Breast epithelium (tissue), 4 donors: ENCODE measurements at regions not wholly inside any gene's neighbourhood (a gene's known extent, or its start where the extent isn't known, plus 50 kb on each side); places are given as distances from the start of the nearest gene placed in this dataset.

ENCODE experiments used
- DNase-seq, 2 donors: peaks; one replicate each; pipeline ENCODE4 v3.0.0-alpha.2; 2019; ENCODE audit warnings: low spot score in 2 of 2
- H3K27ac ChIP-seq, 2 donors: fragments of 200-600 bp; sonication (generic) in 1 of 2; one replicate each; pipeline ENCODE4 v1.5.1; 2016 to 2019; ENCODE audit warnings: mild to moderate bottlenecking in 1 of 2
- H3K27me3 ChIP-seq, 2 donors: fragments of 200-600 bp; sonication (generic) in 1 of 2; one replicate each; pipeline versions ENCODE4 v1.5.1 to v1.6.0; 2017 to 2019; ENCODE audit warnings: control low read depth in 1 of 2, mild to moderate bottlenecking in 1 of 2
- H3K36me3 ChIP-seq: fragments of 200-600 bp; one replicate; pipeline ENCODE4 v1.5.1; 2019
- H3K4me1 ChIP-seq, 2 donors: fragments of 200-600 bp; sonication (generic); one replicate each; pipeline ENCODE4 v1.5.1; 2016 to 2019; ENCODE audit warnings: control low read depth in 1 of 2
- H3K4me3 ChIP-seq, 3 donors: fragments of 200-600 bp; sonication (generic); 1 replicate in 2 of 3; 2 replicates in 1 of 3; pipeline ENCODE4 v1.5.1; 2016 to 2019; ENCODE audit warnings: mild to moderate bottlenecking in 3 of 3, moderate library complexity in 2 of 3
- H3K9me3 ChIP-seq, 2 donors: fragments of 200-600 bp; sonication (generic) in 1 of 2; one replicate each; pipeline ENCODE4 v1.5.1; 2016 to 2019; ENCODE audit warnings: control low read depth in 1 of 2
- CTCF ChIP-seq, 3 donors: fragments of 450-650 bp; IDR thresholded peaks; one replicate each; pipeline ENCODE4 v1.5.1; 2016 to 2017; ENCODE audit warnings: antibody characterized with exemption in 3 of 3, mild to moderate bottlenecking in 3 of 3, moderate library complexity in 3 of 3
- POLR2A ChIP-seq: fragments of 450-650 bp; IDR thresholded peaks from one replicate; pipeline ENCODE4 v1.6.1; 2016; ENCODE audit warnings: antibody characterized with exemption, mild to moderate bottlenecking, moderate library complexity
- POLR2AphosphoS5 ChIP-seq, 3 donors: sonication (generic); formaldehyde crosslinking; IDR thresholded peaks; one replicate each; pipeline ENCODE4 v1.6.1; 2017; ENCODE audit warnings: antibody characterized with exemption in 3 of 3
- intact Hi-C: fragments of 100-400 bp; cut with DNase I; formaldehyde crosslinking; loops from one replicate; pipeline ENCODE4 v1.15.1; 2023; ENCODE audit warnings: low total_unique reads

GRCh38 chr11:93940395-93940794 is 80.8 kb upstream of the HEPHL1 start:
- Histone ChIP-seq H3K27me3 (no peaks in the 10 kb centered on the region), H3K4me3 (no peak overlapping the region), H3K9me3 (no peaks in the 10 kb centered on the region), H3K27ac (no peak overlapping the region), H3K36me3 (no peaks in the 10 kb centered on the region), H3K4me1 (no peaks in the 10 kb centered on the region)
- intact Hi-C loops = no loop called here
- no peak for DNase-seq
- TF ChIP-seq CTCF (IDR thresholded peaks at IDR 0.05) (no peak), POLR2AphosphoS5 (IDR thresholded peaks at IDR 0.05) (no peak), POLR2A (no peak)

GRCh38 chr11:93942176-93942575 is 79.0 kb upstream of the HEPHL1 start:
- no peaks in the 10 kb centered on the region for H3K36me3 ChIP-seq
- H3K4me1 ChIP-seq = no peaks in the 10 kb centered on the region
- intact Hi-C loops = no loop called here
- no peak for DNase-seq
- TF ChIP-seq CTCF (IDR thresholded peaks at IDR 0.05) (no peak), POLR2AphosphoS5 (IDR thresholded peaks at IDR 0.05) (no peak), POLR2A (no peak)
- no peaks in the 10 kb centered on the region for H3K27me3 ChIP-seq
- no peaks in the 10 kb centered on the region for H3K9me3 ChIP-seq
- no peak overlapping the region for H3K27ac ChIP-seq
- H3K4me3 ChIP-seq = no peak overlapping the region

- Histone ChIP-seq H3K27me3 (no peaks in the 10 kb centered on the region), H3K9me3 (no peaks in the 10 kb centered on the region), H3K36me3 (no peaks in the 10 kb centered on the region), H3K4me3 (no peak overlapping the region), H3K27ac (no peak overlapping the region), H3K4me1 (no peaks in the 10 kb centered on the region)
- DNase-seq = no peak
- TF ChIP-seq CTCF (IDR thresholded peaks at IDR 0.05) (no peak), POLR2A (no peak), POLR2AphosphoS5 (IDR thresholded peaks at IDR 0.05) (no peak)
- intact Hi-C loops = no loop called here
Measured at GRCh38 chr11:93945596-93945995, 75.6 kb upstream of the HEPHL1 start.

GRCh38 chr11:93952082-93952780 is 68.9 kb upstream of the HEPHL1 start:
- no peak overlapping the region for H3K4me3 ChIP-seq
- no peaks in the 10 kb centered on the region for H3K9me3 ChIP-seq
- no peak overlapping the region for H3K27ac ChIP-seq
- H3K4me1 ChIP-seq = no peaks in the 10 kb centered on the region
- no peaks in the 10 kb centered on the region for H3K27me3 ChIP-seq
- intact Hi-C loops = no loop called here
- DNase-seq = no peak
- TF ChIP-seq CTCF (IDR thresholded peaks at IDR 0.05) (no peak), POLR2AphosphoS5 (IDR thresholded peaks at IDR 0.05) (no peak), POLR2A (no peak)
- no peaks in the 10 kb centered on the region for H3K36me3 ChIP-seq

GRCh38 chr11:93957397-93957952 is 63.7 kb upstream of the HEPHL1 start:
- DNase-seq = no peak
- no peaks in the 10 kb centered on the region for H3K27me3 ChIP-seq
- H3K4me3 ChIP-seq = no peak overlapping the region
- no peaks in the 10 kb centered on the region for H3K36me3 ChIP-seq
- H3K27ac ChIP-seq = no peak overlapping the region
- intact Hi-C loops = no loop called here
- no peaks in the 10 kb centered on the region for H3K4me1 ChIP-seq
- H3K9me3 ChIP-seq = no peaks in the 10 kb centered on the region
- TF ChIP-seq CTCF (IDR thresholded peaks at IDR 0.05) = no peak
- no peak for TF ChIP-seq POLR2AphosphoS5 (IDR thresholded peaks at IDR 0.05)
- no peak for TF ChIP-seq POLR2A
